ENCODE measurements at regions not wholly inside any gene's neighbourhood (a gene's known extent, or its start where the extent isn't known, plus 50 kb on each side); places are given as distances from the start of the nearest gene placed in this dataset.

DNA sequence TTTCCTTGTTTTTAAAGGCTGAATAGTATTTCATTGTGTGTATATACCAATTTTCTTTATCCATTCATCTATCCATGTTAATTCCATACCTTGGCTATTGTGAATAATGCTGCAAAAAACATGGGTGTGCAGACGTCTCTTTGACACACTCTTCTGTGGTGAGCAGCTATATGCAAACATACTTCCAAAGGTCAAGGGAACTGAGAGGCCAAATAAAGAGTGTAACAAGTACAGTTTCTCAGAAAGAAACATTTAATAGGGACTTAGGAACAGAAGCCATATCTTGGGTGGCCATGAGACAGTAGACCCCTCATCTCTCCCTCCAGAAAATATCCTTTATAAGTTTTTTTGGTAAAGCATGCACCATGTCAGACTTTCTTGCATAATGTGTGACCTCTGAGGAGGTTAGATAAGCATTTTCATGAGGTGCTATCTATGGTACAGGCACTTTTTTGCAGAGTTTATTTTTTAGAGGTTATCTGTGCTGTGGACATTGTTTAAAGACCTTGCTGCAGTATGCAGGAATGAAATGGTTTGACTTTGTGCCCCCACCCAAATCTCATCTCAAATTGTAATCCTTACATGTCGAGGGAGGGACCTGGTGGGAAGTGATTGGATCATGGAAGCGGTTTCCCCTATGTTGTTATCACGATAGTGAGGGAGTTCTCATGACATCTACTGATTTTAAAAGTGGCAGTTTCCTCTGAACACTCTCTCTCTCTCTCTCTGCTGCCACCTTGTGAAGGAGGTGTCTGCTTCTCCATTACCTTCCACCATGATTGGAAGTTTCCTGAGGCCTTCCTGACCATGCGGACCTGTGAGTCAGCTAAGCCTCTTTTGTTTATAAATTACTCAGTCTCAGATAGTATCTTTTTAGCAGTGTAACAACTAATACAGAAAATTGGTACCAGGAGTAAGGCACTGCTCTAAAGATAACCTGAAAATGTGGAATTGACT is 1202.3 kb downstream of the GALC start:
- H3K9me3 ChIP-seq = no peaks in the 10 kb centered on the region
- TF ChIP-seq, protein P1, sequence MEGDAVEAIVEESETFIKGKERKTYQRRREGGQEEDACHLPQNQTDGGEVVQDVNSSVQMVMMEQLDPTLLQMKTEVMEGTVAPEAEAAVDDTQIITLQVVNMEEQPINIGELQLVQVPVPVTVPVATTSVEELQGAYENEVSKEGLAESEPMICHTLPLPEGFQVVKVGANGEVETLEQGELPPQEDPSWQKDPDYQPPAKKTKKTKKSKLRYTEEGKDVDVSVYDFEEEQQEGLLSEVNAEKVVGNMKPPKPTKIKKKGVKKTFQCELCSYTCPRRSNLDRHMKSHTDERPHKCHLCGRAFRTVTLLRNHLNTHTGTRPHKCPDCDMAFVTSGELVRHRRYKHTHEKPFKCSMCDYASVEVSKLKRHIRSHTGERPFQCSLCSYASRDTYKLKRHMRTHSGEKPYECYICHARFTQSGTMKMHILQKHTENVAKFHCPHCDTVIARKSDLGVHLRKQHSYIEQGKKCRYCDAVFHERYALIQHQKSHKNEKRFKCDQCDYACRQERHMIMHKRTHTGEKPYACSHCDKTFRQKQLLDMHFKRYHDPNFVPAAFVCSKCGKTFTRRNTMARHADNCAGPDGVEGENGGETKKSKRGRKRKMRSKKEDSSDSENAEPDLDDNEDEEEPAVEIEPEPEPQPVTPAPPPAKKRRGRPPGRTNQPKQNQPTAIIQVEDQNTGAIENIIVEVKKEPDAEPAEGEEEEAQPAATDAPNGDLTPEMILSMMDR (IDR thresholded peaks at IDR 0.05) = no peak
- intact Hi-C loops (cut with DNase I) = no loop called here
- no peaks in the 10 kb centered on the region for H3K27me3 ChIP-seq
- H3K4me1 ChIP-seq = no peaks in the 10 kb centered on the region
- H3K4me3 ChIP-seq = no peak overlapping the region
- H3K27ac ChIP-seq = no peak overlapping the region
- no peaks in the 10 kb centered on the region for H3K36me3 ChIP-seq
- peak in 1 of 4 donors; percentile 57 for ATAC-seq
- no peak for DNase-seq
- 66 to 72% methylated on average over 5 of the region's 5 CpGs for WGBS, 2 donors
- FAIRE-seq = no peak

DNA sequence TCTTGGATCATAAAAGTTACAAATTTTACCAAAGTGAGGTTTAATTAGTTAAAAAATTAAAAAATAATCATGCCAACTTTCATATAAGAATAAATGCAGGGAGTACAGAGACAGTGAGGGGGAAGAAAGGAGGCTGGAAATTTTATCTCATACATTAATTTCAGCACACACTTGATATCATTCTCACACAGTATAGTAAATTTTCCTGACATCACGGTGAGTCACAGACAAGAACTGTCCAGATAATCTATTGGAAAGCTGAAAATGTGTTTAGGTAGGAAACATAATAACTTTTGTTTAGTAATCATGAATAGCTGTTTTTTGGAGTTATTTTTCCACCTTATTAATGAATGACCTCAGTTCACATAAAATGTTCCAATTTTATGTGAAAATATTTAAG is 1204.8 kb downstream of the GALC start:
- TF ChIP-seq, protein P1 (IDR thresholded peaks at IDR 0.05) = no peak
- no peaks in the 10 kb centered on the region for H3K36me3 ChIP-seq
- no peak for FAIRE-seq
- H3K9me3 ChIP-seq = no peaks in the 10 kb centered on the region
- intact Hi-C loops (cut with DNase I) = no loop called here
- no peak overlapping the region for H3K27ac ChIP-seq
- no peaks in the 10 kb centered on the region for H3K27me3 ChIP-seq
- no peaks in the 10 kb centered on the region for H3K4me1 ChIP-seq
- no peak for DNase-seq
- ATAC-seq = no peak
- H3K4me3 ChIP-seq = no peak overlapping the region
- WGBS, 2 donors = 78 to 92% methylated on average over 1 of the region's 1 CpG

DNA sequence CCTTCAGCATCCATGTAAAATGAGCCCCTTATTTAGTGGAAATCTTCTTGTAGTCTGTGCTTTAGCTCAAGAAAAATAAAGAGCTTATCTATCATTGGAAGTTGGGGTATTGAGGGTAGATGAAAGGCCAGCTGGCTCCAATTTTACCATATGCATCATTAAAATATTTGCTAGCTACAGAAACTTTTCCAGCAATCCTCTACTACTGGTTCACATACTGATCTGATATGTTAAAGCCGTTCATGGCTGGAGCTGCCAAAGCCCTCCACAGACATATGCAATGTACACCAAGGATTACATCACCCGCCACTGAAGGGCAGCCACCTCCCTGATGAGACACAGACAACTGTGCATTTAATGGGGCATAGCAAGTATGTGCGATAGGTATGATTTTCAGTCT is 1205.3 kb downstream of the GALC start:
- no peaks in the 10 kb centered on the region for H3K4me1 ChIP-seq
- no peaks in the 10 kb centered on the region for H3K9me3 ChIP-seq
- H3K27me3 ChIP-seq = no peaks in the 10 kb centered on the region
- H3K27ac ChIP-seq = no peak overlapping the region
- 75 to 84% methylated on average over 3 of the region's 3 CpGs for WGBS, 2 donors
- ATAC-seq (no peak), DNase-seq (no peak), FAIRE-seq (no peak)
- TF ChIP-seq, protein P1 (IDR thresholded peaks at IDR 0.05) = no peak
- intact Hi-C loops (cut with DNase I) = no loop called here
- H3K36me3 ChIP-seq = no peaks in the 10 kb centered on the region
- no peak overlapping the region for H3K4me3 ChIP-seq

DNA sequence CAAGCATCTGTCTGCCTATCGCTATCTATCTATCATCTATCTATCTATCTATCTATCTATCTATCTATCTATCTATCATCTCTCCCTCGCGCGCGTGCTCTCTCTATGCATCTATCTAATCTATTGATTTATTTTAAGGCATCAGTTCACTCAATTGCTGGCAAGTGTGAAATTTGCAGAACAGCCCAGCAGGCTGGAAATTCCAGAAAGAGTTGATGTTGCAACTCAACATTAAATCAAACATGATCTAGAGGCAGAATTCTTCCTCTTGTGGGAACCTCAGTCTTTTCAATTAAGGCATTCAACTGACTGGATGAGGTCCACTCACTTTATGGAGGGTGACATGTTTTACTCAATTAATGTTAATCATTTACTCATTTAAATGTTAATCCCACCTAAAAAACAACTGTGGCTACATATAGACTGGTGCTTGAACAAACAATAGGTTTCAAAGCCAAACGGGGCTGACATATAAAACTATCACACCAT is 1210.8 kb downstream of the GALC start:
- H3K27ac ChIP-seq = no peak overlapping the region
- no peaks in the 10 kb centered on the region for H3K9me3 ChIP-seq
- no peak overlapping the region for H3K4me3 ChIP-seq
- H3K36me3 ChIP-seq = no peaks in the 10 kb centered on the region
- no peak for FAIRE-seq
- ATAC-seq = no peak
- TF ChIP-seq, protein P1 (IDR thresholded peaks at IDR 0.05) = no peak
- H3K27me3 ChIP-seq = no peaks in the 10 kb centered on the region
- WGBS, 2 donors = 66 to 69% methylated on average over 6 of the region's 6 CpGs
- no peak for DNase-seq
- peaks cover 7 to 20% (median 8%) of the 10 kb centered on the region in 3 donors for H3K4me1 ChIP-seq
- intact Hi-C loops (cut with DNase I) = no loop called here
